Activated CD4-positive, CD25-positive, alpha-beta regulatory T cell treated with anti-CD3 and anti-CD28 coated beads, Interleukin-2, amount 50 U/mL, for 24 hours (primary cell): ENCODE measurements at regions not wholly inside any gene's neighbourhood (a gene's known extent, or its start where the extent isn't known, plus 50 kb on each side); places are given as distances from the start of the nearest gene placed in this dataset.

ENCODE experiments used
- ATAC-seq, 2 donors: fragments of 150-1000 bp; cut with Tn5 transposase; one replicate each; pipeline ENCODE4 v1.10.0; 2021; ENCODE audit warnings: mild to moderate bottlenecking in 1 of 2, moderate library complexity in 1 of 2

GRCh38 chr10:120381931-120382330 lies 75.1 kb upstream of the PLPP4 start:
- no peak for ATAC-seq

GRCh38 chr10:120382360-120382759 lies 74.7 kb upstream of the PLPP4 start:
- ATAC-seq = no peak

- no peak for ATAC-seq
Measured at GRCh38 chr10:120385992-120386391, 71.0 kb upstream of the PLPP4 start.

- ATAC-seq = no peak
Measured at GRCh38 chr10:120386896-120387295, 70.1 kb upstream of the PLPP4 start.

- no peak for ATAC-seq
Measured at GRCh38 chr10:120387326-120387725, 69.7 kb upstream of the PLPP4 start.

- ATAC-seq = no peak
Measured at GRCh38 chr10:120392245-120392644, 64.8 kb upstream of the PLPP4 start.

- no peak for ATAC-seq
Measured at GRCh38 chr10:120392671-120393079, 64.4 kb upstream of the PLPP4 start.

- no peak for ATAC-seq
Measured at GRCh38 chr10:120394446-120394845, 62.6 kb upstream of the PLPP4 start.

- ATAC-seq = no peak
Measured at GRCh38 chr10:120396228-120396627, 60.8 kb upstream of the PLPP4 start.

GRCh38 chr10:120398180-120398579 lies 58.8 kb upstream of the PLPP4 start:
- ATAC-seq = no peak

GRCh38 chr10:120400601-120401000 lies 56.4 kb upstream of the PLPP4 start:
- no peak for ATAC-seq

- ATAC-seq = no peak
Measured at GRCh38 chr10:120402147-120402766, 54.8 kb upstream of the PLPP4 start.

- no peak for ATAC-seq
Measured at GRCh38 chr10:120403109-120403508, 53.9 kb upstream of the PLPP4 start.

GRCh38 chr10:120406376-120406775 lies 50.7 kb upstream of the PLPP4 start:
- no peak for ATAC-seq
